ENCODE measurements at regions not wholly inside any gene's neighbourhood (a gene's known extent, or its start where the extent isn't known, plus 50 kb on each side); places are given as distances from the start of the nearest gene placed in this dataset.

- TF ChIP-seq CTCF (IDR thresholded peaks at IDR 0.05) (no peak), POLR2A (IDR thresholded peaks at IDR 0.05) (no peak), POLR2AphosphoS5 (IDR thresholded peaks at IDR 0.05) (no peak), EP300 (IDR thresholded peaks at IDR 0.05) (no peak)
These were observed 89.5 kb upstream of the B3GAT1 start for GRCh38 chr11:134501406-134502152.
